ENCODE measurements at regions not wholly inside any gene's neighbourhood (a gene's known extent, or its start where the extent isn't known, plus 50 kb on each side); places are given as distances from the start of the nearest gene placed in this dataset.

DNA sequence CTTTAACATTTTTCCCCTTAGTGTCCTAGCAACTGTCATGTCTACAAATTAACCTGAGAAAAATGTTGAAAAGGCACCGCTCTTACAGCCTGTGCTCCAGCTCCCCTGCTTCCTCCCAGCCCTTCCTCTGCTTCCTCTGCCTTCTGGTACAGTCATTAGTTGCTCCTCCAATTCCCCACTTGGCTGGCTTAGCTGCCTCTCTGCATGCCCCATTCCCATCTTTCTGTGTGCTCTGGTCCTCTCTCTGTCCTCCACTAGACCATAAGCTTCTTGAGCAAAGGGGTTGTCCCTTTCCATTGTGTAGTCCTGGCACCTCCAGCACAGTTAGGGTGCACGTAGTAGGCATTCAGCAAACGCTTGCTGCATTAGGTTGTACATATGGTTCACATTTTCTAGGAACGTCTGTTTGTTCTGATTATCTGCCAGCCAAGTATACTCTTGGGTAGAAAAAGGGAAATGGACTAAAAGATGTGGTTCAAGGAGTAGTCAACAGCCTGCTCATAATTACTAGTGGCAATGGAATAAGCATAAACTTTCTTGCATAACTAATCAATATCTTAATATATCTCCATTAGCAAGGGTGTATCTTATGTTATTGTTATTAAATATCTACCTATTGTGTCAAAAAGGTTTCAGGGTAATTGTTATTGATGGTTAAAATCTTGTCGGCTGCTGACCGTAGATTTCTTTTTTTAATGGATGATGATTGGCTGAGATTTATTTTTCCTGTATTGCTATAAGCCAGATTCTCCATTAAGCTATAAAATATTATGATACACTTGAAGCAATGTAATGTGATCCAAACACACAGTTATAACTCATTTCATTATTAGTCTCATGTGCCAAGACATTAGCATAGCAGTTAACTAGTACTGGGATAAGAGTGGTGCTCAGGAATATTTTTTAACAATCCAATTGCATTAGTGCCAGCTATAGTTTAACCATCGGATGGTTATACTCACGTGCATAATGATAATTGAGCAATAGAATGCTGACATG, 340.1 kb downstream of the SLC4A3 start:
- H3K27me3 ChIP-seq (ENCODE audit: control insufficient read depth, insufficient read depth, low read length): no peaks in the 10 kb centered on the region
- TF ChIP-seq, protein P1, sequence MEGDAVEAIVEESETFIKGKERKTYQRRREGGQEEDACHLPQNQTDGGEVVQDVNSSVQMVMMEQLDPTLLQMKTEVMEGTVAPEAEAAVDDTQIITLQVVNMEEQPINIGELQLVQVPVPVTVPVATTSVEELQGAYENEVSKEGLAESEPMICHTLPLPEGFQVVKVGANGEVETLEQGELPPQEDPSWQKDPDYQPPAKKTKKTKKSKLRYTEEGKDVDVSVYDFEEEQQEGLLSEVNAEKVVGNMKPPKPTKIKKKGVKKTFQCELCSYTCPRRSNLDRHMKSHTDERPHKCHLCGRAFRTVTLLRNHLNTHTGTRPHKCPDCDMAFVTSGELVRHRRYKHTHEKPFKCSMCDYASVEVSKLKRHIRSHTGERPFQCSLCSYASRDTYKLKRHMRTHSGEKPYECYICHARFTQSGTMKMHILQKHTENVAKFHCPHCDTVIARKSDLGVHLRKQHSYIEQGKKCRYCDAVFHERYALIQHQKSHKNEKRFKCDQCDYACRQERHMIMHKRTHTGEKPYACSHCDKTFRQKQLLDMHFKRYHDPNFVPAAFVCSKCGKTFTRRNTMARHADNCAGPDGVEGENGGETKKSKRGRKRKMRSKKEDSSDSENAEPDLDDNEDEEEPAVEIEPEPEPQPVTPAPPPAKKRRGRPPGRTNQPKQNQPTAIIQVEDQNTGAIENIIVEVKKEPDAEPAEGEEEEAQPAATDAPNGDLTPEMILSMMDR (IDR thresholded peaks at IDR 0.05; ENCODE audit: insufficient read depth, low read depth, low read length): no peak
- H3K4me3 ChIP-seq (ENCODE audit: low read depth, low read length): no peak overlapping the region
- CTCF ChIA-PET: no interaction called here
- POLR2A ChIA-PET: no interaction called here
- no peaks in the 10 kb centered on the region for H3K36me3 ChIP-seq (ENCODE audit: control insufficient read depth, insufficient read depth, low read length)
- no peak for DNase-seq (ENCODE audit: low read depth)

DNA sequence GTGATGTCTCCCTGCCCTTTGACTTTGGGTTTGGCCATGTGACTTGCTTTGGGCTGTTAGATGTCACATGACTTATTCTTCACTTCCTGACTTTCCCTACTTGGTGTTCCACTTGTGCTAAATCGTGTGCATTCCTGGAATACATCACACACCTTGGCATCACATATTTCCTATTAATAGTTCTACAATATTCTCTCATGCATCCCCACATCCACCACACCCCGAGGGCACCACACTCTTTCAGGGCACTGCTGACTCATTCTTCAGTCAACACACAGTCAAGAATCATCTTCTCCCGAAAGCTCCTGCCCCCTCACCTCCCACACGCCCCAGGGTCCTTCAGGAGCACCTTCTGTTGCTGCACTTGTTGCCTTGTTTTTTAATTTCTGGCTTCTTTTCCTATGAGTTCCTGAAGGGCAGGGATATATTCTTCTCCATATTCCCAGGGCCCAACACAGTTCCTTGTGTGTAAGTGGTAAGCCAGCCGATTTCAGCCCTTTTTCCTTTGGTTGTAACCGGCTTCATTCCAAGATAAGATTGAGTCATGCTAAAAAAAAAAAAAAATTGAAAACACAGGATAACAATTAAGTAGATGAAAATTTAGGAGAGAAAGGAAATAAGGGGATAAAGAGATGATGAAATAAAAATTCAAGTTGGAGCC, 341.4 kb downstream of the SLC4A3 start:
- CTCF ChIA-PET: no interaction called here
- H3K36me3 ChIP-seq (ENCODE audit: control insufficient read depth, insufficient read depth, low read length): no peaks in the 10 kb centered on the region
- H3K27me3 ChIP-seq (ENCODE audit: control insufficient read depth, insufficient read depth, low read length): no peaks in the 10 kb centered on the region
- TF ChIP-seq, protein P1 (IDR thresholded peaks at IDR 0.05; ENCODE audit: insufficient read depth, low read depth, low read length): no peak
- POLR2A ChIA-PET: no interaction called here
- no peak for DNase-seq (ENCODE audit: low read depth)
- no peak overlapping the region for H3K4me3 ChIP-seq (ENCODE audit: low read depth, low read length)

DNA sequence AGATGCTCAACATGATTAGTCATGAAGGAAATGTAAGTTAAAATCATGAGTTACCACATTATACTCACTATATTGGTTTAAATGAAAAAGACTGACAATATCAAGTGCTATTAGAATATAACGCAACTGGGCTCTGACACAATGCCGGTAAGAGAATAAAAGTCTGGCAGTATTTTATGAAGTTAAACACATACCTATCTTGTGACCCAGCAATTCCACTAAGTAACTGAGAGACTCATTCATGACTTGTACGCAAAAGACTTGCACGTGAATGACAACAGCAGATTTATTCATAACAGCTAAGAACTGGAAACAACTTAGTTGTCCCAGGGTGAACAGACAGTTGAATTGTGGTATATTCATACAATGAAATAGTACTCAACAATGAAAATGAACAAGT, 342.1 kb downstream of the SLC4A3 start:
- Histone ChIP-seq H3K36me3 (ENCODE audit: control insufficient read depth, insufficient read depth, low read length) (no peaks in the 10 kb centered on the region), H3K27me3 (ENCODE audit: control insufficient read depth, insufficient read depth, low read length) (no peaks in the 10 kb centered on the region), H3K4me3 (ENCODE audit: low read depth, low read length) (no peak overlapping the region)
- DNase-seq (ENCODE audit: low read depth): peak; percentile 79
- CTCF ChIA-PET: no interaction called here
- TF ChIP-seq, protein P1 (IDR thresholded peaks at IDR 0.05; ENCODE audit: insufficient read depth, low read depth, low read length): no peak
- POLR2A ChIA-PET: no interaction called here

DNA sequence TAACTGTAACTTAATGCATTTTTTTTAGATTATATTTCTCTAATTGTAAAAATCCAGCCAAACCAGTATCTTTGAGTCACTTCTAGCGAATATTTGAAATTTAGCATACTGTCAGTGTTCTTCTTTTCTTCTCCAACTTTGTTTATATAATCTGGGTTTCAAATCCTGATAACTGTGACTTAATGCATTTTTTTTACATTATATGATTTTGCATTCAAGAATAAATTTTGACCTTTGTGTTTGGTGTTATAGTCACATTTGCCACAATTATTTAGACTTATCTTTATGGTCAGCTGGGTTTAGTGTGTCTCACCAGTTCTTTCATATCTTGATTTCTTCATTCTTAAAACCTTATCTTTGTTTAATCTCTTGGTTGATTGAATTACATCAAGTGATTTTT, 345.7 kb downstream of the SLC4A3 start:
- TF ChIP-seq, protein P1 (IDR thresholded peaks at IDR 0.05; ENCODE audit: insufficient read depth, low read depth, low read length): no peak
- CTCF ChIA-PET: no interaction called here
- H3K27me3 ChIP-seq (ENCODE audit: control insufficient read depth, insufficient read depth, low read length): no peaks in the 10 kb centered on the region
- POLR2A ChIA-PET: no interaction called here
- DNase-seq (ENCODE audit: low read depth): no peak
- H3K36me3 ChIP-seq (ENCODE audit: control insufficient read depth, insufficient read depth, low read length): no peaks in the 10 kb centered on the region
- H3K4me3 ChIP-seq (ENCODE audit: low read depth, low read length): no peak overlapping the region

DNA sequence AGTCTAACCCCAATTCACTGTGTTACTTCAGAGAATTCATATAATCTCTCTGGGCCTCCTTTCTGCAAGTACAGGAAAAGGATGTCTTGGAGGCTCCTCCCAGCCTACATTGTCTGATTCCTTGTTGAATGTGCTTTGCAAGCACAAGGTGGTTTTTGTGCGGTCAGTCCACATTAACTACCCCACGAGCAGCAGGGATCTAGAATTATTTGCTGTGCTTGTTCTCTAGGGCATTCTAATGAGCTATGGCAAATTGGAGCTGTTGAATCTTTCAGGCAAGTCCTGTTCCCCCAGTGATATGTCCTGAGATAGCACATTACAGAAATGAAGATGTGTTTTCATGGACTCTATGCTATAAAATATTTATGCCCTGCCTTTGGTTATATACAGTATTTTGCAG, 349.4 kb downstream of the SLC4A3 start:
- no peak for DNase-seq (ENCODE audit: low read depth)
- TF ChIP-seq, protein P1 (IDR thresholded peaks at IDR 0.05; ENCODE audit: insufficient read depth, low read depth, low read length): no peak
- Histone ChIP-seq H3K4me3 (ENCODE audit: low read depth, low read length) (no peak overlapping the region), H3K27me3 (ENCODE audit: control insufficient read depth, insufficient read depth, low read length) (no peaks in the 10 kb centered on the region), H3K36me3 (ENCODE audit: control insufficient read depth, insufficient read depth, low read length) (no peaks in the 10 kb centered on the region)
- POLR2A ChIA-PET: no interaction called here
- CTCF ChIA-PET: interaction anchor here (1.9 kb wide), 1 partner anchor 10 kb away, joined by 9 read pairs; no protein-coding TSS in a partner anchor
